ENCODE measurements at regions not wholly inside any gene's neighbourhood (a gene's known extent, or its start where the extent isn't known, plus 50 kb on each side); places are given as distances from the start of the nearest gene placed in this dataset.
"Not testable (repeated sequence)": the region's sequence is repeated elsewhere in the genome, so short reads cannot be mapped to it uniquely, and the experiment has no call there.

DNA sequence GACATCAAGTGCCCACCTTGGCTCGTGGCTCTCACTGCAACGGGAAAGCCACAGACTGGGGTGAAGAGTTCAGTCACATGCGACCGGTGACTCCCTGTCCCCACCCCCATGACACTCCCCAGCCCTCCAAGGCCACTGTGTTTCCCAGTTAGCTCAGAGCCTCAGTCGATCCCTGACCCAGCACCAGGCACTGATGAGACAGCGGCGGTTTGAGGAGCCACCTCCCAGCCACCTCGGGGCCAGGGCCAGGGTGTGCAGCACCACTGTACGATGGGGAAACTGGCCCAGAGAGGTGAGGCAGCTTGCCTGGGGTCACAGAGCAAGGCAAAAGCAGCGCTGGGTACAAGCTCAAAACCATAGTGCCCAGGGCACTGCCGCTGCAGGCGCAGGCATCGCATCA, 266.0 kb downstream of the OR4F29 start:
- not testable (repeated sequence) for H3K27ac ChIP-seq (ENCODE audit: low read length, poor library complexity, severe bottlenecking); H3K4me1 ChIP-seq (ENCODE audit: control insufficient read depth, insufficient read depth, low read depth, low read length); H3K9me3 ChIP-seq (ENCODE audit: control insufficient read depth, low read length); H3K18ac ChIP-seq (ENCODE audit: low read depth in 1 of 2, low read length in 2 of 2); H4K8ac ChIP-seq (ENCODE audit: low read length); H3K36me3 ChIP-seq (ENCODE audit: control insufficient read depth in 1 of 2, insufficient read depth in 2 of 2, low read depth in 1 of 2, low read length in 2 of 2); H2BK12ac ChIP-seq (ENCODE audit: low read length in 2 of 2); H2BK5ac ChIP-seq (ENCODE audit: low read depth, low read length, poor library complexity, severe bottlenecking); DNase-seq; H3K9ac ChIP-seq (ENCODE audit: low read length); H4K91ac ChIP-seq (ENCODE audit: low read length); H3K27me3 ChIP-seq (ENCODE audit: control insufficient read depth in 1 of 2, insufficient read depth in 1 of 2, low read length in 2 of 2); H2BK120ac ChIP-seq (ENCODE audit: low read depth, low read length); H3K23ac ChIP-seq (ENCODE audit: low read length in 2 of 2); H2BK15ac ChIP-seq (ENCODE audit: low read depth, poor library complexity, severe bottlenecking); H2AFZ ChIP-seq (ENCODE audit: low read depth, low read length); H3K14ac ChIP-seq (ENCODE audit: low read length in 2 of 2); H3K79me1 ChIP-seq (replicated peaks; ENCODE audit: low read length, poor library complexity, severe bottlenecking); H2AK5ac ChIP-seq (ENCODE audit: low read length, severe bottlenecking); H3K4me2 ChIP-seq (ENCODE audit: low read length, poor library complexity, severe bottlenecking); H3K4ac ChIP-seq (ENCODE audit: low read depth in 1 of 2, low read length in 2 of 2); H3K4me3 ChIP-seq (ENCODE audit: insufficient read depth in 1 of 2, low read depth in 1 of 2, low read length in 2 of 2)
- WGBS: no CpG with 5 or more reads among the region's 13 CpGs

DNA sequence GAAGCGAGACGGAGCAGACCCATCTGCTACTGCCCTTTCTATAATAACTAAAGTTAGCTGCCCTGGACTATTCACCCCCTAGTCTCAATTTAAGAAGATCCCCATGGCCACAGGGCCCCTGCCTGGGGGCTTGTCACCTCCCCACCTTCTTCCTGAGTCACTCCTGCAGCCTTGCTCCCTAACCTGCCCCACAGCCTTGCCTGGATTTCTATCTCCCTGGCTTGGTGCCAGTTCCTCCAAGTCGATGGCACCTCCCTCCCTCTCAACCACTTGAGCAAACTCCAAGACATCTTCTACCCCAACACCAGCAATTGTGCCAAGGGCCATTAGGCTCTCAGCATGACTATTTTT, 267.2 kb downstream of the OR4F29 start:
- H2BK12ac ChIP-seq (ENCODE audit: low read length in 2 of 2); H4K91ac ChIP-seq (ENCODE audit: low read length); H2BK120ac ChIP-seq (ENCODE audit: low read depth, low read length); H3K27ac ChIP-seq (ENCODE audit: low read length, poor library complexity, severe bottlenecking); H3K4me3 ChIP-seq (ENCODE audit: insufficient read depth in 1 of 2, low read depth in 1 of 2, low read length in 2 of 2); H3K36me3 ChIP-seq (ENCODE audit: control insufficient read depth in 1 of 2, insufficient read depth in 2 of 2, low read depth in 1 of 2, low read length in 2 of 2); H3K9me3 ChIP-seq (ENCODE audit: control insufficient read depth, low read length); H3K18ac ChIP-seq (ENCODE audit: low read depth in 1 of 2, low read length in 2 of 2); H3K9ac ChIP-seq (ENCODE audit: low read length); H2BK5ac ChIP-seq (ENCODE audit: low read depth, low read length, poor library complexity, severe bottlenecking); DNase-seq; H2BK15ac ChIP-seq (ENCODE audit: low read depth, poor library complexity, severe bottlenecking); H3K4ac ChIP-seq (ENCODE audit: low read depth in 1 of 2, low read length in 2 of 2); H3K4me1 ChIP-seq (ENCODE audit: control insufficient read depth, insufficient read depth, low read depth, low read length); H2AK5ac ChIP-seq (ENCODE audit: low read length, severe bottlenecking); H3K14ac ChIP-seq (ENCODE audit: low read length in 2 of 2); H3K79me1 ChIP-seq (replicated peaks; ENCODE audit: low read length, poor library complexity, severe bottlenecking); H2AFZ ChIP-seq (ENCODE audit: low read depth, low read length); H3K4me2 ChIP-seq (ENCODE audit: low read length, poor library complexity, severe bottlenecking); H3K27me3 ChIP-seq (ENCODE audit: control insufficient read depth in 1 of 2, insufficient read depth in 1 of 2, low read length in 2 of 2); H3K23ac ChIP-seq (ENCODE audit: low read length in 2 of 2); H4K8ac ChIP-seq (ENCODE audit: low read length): not testable (repeated sequence)
- WGBS: no CpG with 5 or more reads among the region's 3 CpGs

DNA sequence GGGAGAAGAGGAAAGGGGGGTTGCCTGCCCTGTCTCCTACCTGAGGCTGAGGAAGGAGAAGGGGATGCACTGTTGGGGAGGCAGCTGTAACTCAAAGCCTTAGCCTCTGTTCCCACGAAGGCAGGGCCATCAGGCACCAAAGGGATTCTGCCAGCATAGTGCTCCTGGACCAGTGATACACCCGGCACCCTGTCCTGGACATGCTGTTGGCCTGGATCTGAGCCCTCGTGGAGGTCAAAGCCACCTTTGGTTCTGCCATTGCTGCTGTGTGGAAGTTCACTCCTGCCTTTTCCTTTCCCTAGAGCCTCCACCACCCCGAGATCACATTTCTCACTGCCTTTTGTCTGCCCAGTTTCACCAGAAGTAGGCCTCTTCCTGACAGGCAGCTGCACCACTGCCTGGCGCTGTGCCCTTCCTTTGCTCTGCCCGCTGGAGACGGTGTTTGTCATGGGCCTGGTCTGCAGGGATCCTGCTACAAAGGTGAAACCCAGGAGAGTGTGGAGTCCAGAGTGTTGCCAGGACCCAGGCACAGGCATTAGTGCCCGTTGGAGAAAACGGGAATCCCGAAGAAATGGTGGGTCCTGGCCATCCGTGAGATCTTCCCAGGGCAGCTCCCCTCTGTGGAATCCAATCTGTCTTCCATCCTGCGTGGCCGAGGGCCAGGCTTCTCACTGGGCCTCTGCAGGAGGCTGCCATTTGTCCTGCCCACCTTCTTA, 267.7 kb downstream of the OR4F29 start:
- not testable (repeated sequence) for H3K27me3 ChIP-seq (ENCODE audit: control insufficient read depth in 1 of 2, insufficient read depth in 1 of 2, low read length in 2 of 2); H3K9me3 ChIP-seq (ENCODE audit: control insufficient read depth, low read length); H3K27ac ChIP-seq (ENCODE audit: low read length, poor library complexity, severe bottlenecking); H3K4me2 ChIP-seq (ENCODE audit: low read length, poor library complexity, severe bottlenecking); H3K9ac ChIP-seq (ENCODE audit: low read length); H4K8ac ChIP-seq (ENCODE audit: low read length); H2BK12ac ChIP-seq (ENCODE audit: low read length in 2 of 2); H2BK5ac ChIP-seq (ENCODE audit: low read depth, low read length, poor library complexity, severe bottlenecking); H2BK120ac ChIP-seq (ENCODE audit: low read depth, low read length); H2AK5ac ChIP-seq (ENCODE audit: low read length, severe bottlenecking); H3K18ac ChIP-seq (ENCODE audit: low read depth in 1 of 2, low read length in 2 of 2); H3K4me3 ChIP-seq (ENCODE audit: insufficient read depth in 1 of 2, low read depth in 1 of 2, low read length in 2 of 2); H3K36me3 ChIP-seq (ENCODE audit: control insufficient read depth in 1 of 2, insufficient read depth in 2 of 2, low read depth in 1 of 2, low read length in 2 of 2); H4K91ac ChIP-seq (ENCODE audit: low read length); H2AFZ ChIP-seq (ENCODE audit: low read depth, low read length); H3K14ac ChIP-seq (ENCODE audit: low read length in 2 of 2); H3K79me1 ChIP-seq (replicated peaks; ENCODE audit: low read length, poor library complexity, severe bottlenecking); H3K4me1 ChIP-seq (ENCODE audit: control insufficient read depth, insufficient read depth, low read depth, low read length); H2BK15ac ChIP-seq (ENCODE audit: low read depth, poor library complexity, severe bottlenecking); H3K23ac ChIP-seq (ENCODE audit: low read length in 2 of 2); H3K4ac ChIP-seq (ENCODE audit: low read depth in 1 of 2, low read length in 2 of 2); DNase-seq
- WGBS: 96% methylated on average over 4 of the region's 13 CpGs

DNA sequence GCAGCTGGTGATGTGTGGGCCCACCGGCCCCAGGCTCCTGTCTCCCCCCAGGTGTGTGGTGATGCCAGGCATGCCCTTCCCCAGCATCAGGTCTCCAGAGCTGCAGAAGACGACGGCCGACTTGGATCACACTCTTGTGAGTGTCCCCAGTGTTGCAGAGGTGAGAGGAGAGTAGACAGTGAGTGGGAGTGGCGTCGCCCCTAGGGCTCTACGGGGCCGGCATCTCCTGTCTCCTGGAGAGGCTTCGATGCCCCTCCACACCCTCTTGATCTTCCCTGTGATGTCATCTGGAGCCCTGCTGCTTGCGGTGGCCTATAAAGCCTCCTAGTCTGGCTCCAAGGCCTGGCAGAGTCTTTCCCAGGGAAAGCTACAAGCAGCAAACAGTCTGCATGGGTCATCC, 268.4 kb downstream of the OR4F29 start:
- H3K4me2 ChIP-seq (ENCODE audit: low read length, poor library complexity, severe bottlenecking); DNase-seq; H3K27ac ChIP-seq (ENCODE audit: low read length, poor library complexity, severe bottlenecking); H2BK5ac ChIP-seq (ENCODE audit: low read depth, low read length, poor library complexity, severe bottlenecking); H3K9me3 ChIP-seq (ENCODE audit: control insufficient read depth, low read length); H3K23ac ChIP-seq (ENCODE audit: low read length in 2 of 2); H3K27me3 ChIP-seq (ENCODE audit: control insufficient read depth in 1 of 2, insufficient read depth in 1 of 2, low read length in 2 of 2); H3K4ac ChIP-seq (ENCODE audit: low read depth in 1 of 2, low read length in 2 of 2); H2AFZ ChIP-seq (ENCODE audit: low read depth, low read length); H3K79me1 ChIP-seq (replicated peaks; ENCODE audit: low read length, poor library complexity, severe bottlenecking); H4K8ac ChIP-seq (ENCODE audit: low read length); H2BK12ac ChIP-seq (ENCODE audit: low read length in 2 of 2); H4K91ac ChIP-seq (ENCODE audit: low read length); H3K18ac ChIP-seq (ENCODE audit: low read depth in 1 of 2, low read length in 2 of 2); H3K9ac ChIP-seq (ENCODE audit: low read length); H2BK15ac ChIP-seq (ENCODE audit: low read depth, poor library complexity, severe bottlenecking); H2AK5ac ChIP-seq (ENCODE audit: low read length, severe bottlenecking); H2BK120ac ChIP-seq (ENCODE audit: low read depth, low read length); H3K4me1 ChIP-seq (ENCODE audit: control insufficient read depth, insufficient read depth, low read depth, low read length); H3K36me3 ChIP-seq (ENCODE audit: control insufficient read depth in 1 of 2, insufficient read depth in 2 of 2, low read depth in 1 of 2, low read length in 2 of 2); H3K14ac ChIP-seq (ENCODE audit: low read length in 2 of 2); H3K4me3 ChIP-seq (ENCODE audit: insufficient read depth in 1 of 2, low read depth in 1 of 2, low read length in 2 of 2): not testable (repeated sequence)
- no CpG with 5 or more reads among the region's 10 CpGs for WGBS

Data from mesenchymal stem cell (in vitro differentiated cells and primary cell).